Spleen (tissue), 7 donors: ENCODE measurements at regions not wholly inside any gene's neighbourhood (a gene's known extent, or its start where the extent isn't known, plus 50 kb on each side); places are given as distances from the start of the nearest gene placed in this dataset.

Experiments used
- POLR2AphosphoS5 ChIP-seq, 3 donors: sonication (generic); formaldehyde crosslinking; IDR thresholded peaks; one replicate each; pipeline ENCODE4 v1.5.1; 2017; ENCODE audit warnings: antibody characterized with exemption in 3 of 3
- TF ChIP-seq, protein P1 (sequence below), 11 experiments: fragments of 200-600 bp in 7 of 11; fragments of 450-650 bp in 4 of 11; sonication (generic) in 4 of 11; IDR thresholded peaks in 8 of 11; conservative IDR thresholded peaks in 3 of 11; 1 replicate in 7 of 11; 2 replicates in 4 of 11; pipeline versions ENCODE4 v1.4.0 to v1.8.0; 2016 to 2021; ENCODE audit warnings: antibody characterized with exemption in 11 of 11, inconsistent platforms in 4 of 11, mild to moderate bottlenecking in 1 of 11
- donor health status: DM: no; HTN: no; CAD: no; lungs with moderate emphysema.
- donor health status: DM: no; HTN: no; CAD: no.
- donor health status: DM: no; HTN: no; CAD: no.

DNA sequence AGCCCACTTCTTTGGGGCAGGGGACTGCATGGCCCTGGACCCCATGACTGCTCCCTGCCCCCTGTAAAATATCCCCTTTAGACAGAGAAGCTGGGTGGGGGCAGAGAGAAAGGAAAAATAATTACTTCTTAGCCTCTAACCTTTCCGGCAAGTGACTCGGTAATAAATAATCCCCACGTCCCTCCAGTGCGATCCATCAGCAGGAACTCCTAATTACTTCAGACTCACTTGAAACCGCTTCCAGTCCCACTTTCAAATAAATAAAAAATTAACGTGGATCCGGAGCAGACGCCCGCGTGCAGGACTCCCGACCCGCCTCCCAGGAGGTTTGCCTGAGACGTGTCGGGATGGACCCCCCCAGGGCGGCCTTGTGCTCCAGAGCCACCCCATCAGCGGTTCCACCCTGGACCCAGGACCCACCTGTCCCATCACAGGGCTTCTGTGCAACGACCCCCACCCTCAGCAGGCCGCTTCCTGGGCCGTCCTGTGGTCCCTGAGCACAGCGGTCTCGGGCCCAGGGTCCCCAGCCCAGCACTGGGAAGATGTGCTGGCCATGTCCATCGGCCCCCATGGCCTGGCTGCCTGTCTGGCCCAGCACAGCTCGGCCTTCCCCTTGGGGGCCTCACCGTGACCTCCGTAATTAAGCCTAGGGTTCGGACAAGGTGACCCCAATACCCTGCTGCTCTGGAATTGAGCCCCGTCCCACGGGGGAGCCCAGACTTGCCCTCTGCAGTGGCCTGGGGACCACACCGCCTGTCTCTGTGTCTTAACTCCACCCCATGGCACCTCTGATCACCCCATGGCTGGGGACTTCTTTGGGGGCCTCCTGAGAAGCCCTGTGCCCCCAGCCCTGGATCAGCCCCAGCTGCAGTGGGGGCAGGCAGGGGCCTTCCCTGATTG, 108.0 kb downstream of the UNCX start:
- TF ChIP-seq POLR2AphosphoS5 (IDR thresholded peaks at IDR 0.05): no peak
- TF ChIP-seq, protein P1, sequence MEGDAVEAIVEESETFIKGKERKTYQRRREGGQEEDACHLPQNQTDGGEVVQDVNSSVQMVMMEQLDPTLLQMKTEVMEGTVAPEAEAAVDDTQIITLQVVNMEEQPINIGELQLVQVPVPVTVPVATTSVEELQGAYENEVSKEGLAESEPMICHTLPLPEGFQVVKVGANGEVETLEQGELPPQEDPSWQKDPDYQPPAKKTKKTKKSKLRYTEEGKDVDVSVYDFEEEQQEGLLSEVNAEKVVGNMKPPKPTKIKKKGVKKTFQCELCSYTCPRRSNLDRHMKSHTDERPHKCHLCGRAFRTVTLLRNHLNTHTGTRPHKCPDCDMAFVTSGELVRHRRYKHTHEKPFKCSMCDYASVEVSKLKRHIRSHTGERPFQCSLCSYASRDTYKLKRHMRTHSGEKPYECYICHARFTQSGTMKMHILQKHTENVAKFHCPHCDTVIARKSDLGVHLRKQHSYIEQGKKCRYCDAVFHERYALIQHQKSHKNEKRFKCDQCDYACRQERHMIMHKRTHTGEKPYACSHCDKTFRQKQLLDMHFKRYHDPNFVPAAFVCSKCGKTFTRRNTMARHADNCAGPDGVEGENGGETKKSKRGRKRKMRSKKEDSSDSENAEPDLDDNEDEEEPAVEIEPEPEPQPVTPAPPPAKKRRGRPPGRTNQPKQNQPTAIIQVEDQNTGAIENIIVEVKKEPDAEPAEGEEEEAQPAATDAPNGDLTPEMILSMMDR (IDR thresholded peaks at IDR 0.05 in 8 of 11, conservative IDR thresholded peaks at IDR 0.05 in 3 of 11): no peak
